ENCODE measurements at regions not wholly inside any gene's neighbourhood (a gene's known extent, or its start where the extent isn't known, plus 50 kb on each side); places are given as distances from the start of the nearest gene placed in this dataset.

DNA sequence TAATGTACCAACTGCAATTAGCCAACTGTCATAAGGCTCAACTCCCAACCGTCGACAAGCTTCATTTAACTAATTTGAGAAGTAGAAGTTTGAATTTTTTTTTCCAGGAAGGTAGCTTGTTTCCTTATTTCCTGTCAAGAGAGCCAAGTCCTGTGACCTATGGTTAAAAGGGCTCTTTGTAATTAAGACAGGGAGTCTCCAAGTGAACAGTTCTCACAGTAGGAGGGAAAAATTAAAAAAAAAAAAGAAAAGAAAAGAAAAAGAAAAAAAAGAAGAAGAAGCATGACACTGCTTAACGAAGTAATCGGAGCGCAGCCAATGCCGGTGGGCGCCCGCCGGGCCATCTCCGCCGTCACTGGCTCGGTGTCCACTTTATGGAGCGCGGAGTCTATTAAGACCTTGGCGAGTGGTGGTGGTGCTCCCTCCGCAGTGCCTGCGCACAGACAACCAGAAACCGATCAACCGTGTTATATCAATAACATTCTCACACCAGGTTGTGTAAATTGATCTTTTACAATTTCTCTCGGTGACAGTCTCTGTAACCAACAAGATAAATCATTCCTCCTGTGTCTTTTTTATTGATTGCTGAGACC lies 197.2 kb upstream of the POU3F3 start:
- no peak for DNase-seq

DNA sequence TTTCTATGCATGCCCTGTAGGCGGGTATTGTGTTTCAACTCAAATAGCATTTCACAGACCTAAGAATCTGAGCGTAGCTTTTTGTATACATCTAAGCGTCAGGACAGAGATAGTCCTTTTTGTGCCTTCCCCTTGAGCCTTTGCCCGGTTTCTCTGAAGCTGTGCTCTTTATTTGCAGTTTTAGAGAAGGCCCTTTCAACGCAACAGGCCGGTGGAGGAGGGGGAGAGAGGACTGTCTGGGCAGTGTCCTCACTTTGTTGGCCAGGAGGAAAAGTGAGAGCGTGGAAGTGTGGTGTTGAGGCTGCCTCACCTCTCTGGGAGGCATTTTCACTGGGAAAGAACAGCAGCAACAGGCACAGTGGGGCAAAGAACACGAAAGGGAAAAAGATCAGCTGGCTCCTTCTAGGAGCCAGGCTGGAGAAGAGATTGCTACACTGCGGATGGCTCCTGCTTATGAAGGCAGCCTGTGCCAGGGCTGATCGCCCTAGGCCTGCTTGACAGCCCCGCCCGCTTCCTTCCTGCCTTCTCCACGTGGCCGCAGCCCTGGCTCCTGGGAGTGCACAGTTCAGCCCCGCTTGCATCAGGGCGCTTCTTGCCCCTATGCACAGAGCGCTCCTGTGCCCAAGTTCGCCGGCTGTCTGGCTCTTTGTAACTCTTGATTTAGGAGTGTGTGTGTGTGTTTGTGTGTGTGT lies 195.6 kb upstream of the POU3F3 start:
- DNase-seq: no peak

DNA sequence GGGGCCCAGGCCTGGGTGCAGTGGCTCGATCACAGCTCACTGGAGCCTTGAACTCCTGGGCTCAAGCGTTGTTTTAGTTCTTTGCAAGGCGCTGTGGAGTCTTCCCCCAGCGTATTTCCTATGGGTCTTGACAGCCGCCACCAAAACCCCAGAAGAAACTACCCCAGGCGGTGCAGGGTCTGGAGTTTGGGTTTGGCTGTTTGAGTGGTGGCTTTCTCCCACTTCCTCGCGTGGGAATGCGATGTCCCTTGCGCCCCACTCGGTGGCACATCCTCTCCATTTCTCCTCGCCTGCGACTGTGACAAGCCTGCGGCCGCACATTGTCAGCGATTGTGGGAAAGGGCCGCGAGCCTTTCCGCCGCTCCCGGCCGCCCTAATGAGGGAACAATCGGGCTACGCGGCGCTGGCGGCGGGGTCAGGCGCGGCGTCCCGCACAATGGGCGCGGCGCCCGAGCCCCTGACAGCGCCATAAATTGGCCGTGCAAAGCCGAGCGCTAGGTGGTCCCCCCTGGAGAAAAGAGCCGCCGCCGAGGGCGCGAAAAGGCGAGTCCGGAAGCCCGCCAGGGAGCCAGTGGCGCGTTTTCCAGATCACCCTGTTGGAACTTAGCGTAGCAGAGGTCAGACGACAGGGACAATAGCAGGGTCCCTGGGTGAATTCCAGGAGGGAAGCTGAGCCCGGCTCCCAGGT lies 194.9 kb upstream of the POU3F3 start:
- DNase-seq: no peak

DNA sequence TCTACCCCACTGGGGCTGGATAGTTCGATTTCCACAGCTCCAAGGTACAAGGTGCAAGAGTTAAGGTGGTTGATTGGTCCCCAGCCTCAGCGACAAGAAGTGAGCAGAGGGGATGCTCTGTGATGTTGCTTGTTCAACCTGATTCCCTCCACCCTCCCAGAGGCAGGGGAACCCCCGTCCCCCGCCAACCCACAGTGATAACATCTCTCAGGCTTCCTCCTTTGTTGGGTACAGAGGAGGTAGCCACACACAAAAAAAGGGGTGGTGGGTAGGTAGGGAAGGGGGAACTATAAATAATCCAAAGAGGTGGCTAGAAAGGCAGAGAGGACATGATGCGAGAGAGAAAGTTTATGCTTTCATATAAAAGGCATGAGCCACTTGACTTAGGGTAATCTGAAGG lies 192.9 kb upstream of the POU3F3 start:
- DNase-seq: no peak

DNA sequence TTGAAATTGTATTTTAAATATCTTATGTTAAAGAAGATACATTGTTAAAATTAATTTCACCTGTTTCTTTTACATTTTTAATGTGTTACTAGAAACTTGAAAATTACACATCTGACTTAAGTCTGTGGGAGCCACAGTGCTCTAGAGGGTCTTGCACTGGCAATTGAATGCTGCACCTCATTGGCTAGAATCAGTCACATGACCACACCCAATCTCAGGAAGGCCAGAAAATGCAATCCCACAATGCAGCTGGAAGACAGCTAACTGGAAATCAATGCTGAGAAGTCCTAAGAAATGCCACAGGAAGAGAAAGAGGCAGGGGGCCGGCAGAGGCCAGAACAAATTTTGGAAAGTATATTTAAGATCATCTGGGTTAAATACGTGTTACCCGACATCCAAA lies 189.2 kb upstream of the POU3F3 start:
- DNase-seq: no peak

DNA sequence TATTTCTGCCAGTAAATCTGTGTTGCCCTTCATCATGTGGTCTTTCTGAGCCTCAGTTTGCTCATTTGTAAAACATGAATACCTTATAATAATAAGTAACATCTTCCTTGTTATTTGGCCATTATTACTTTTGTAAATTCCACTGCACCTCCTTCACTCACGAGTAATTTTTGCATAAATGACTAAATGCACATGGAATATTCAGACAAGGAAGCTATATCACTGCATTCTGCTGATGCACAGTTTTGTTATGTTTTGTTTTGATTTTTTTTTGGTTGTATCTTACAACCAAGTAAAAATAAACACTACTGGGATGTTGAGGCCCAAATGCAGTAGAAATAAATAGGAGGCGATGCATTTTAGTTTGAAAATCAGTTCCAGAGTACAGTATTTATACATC lies 185.3 kb upstream of the POU3F3 start:
- no peak for DNase-seq

DNA sequence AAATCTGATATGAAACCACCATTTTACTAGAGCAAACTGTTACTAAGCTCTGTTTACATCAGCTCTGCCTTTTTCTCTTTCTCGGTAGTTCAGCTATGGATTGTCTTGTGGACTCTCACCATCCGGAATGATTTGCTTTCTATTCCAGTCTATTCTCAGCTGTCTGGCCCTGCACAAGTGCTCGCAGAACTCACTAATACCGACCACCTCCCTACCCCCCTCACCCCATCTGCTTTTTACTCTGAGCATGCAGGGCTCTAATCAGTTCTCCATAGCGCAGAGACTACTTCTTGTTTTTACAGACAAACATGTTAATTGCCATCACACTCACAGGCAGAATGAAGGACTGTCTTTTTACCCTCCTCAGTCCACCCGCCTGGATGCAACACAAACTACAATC lies 180.7 kb upstream of the POU3F3 start:
- DNase-seq: no peak

DNA sequence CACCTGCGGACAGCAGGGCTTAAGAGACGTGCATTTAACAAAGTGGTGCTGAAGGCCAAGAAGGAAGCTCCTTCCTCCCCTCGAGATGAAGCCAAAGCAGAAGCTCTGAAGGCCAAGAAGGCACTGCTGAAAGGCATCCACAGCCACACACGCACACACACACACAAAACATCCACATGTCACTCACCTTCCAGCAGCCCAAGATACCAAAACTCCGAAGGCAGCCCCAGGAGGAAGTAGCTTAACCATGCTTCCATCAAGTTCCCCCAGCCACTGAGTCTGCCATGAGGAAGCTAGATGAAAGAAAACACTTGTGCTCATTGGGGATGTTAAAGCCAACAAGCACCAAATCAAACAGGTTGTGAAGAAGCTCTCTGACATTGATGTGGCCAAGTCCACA lies 175.7 kb upstream of the POU3F3 start:
- DNase-seq: no peak

DNA sequence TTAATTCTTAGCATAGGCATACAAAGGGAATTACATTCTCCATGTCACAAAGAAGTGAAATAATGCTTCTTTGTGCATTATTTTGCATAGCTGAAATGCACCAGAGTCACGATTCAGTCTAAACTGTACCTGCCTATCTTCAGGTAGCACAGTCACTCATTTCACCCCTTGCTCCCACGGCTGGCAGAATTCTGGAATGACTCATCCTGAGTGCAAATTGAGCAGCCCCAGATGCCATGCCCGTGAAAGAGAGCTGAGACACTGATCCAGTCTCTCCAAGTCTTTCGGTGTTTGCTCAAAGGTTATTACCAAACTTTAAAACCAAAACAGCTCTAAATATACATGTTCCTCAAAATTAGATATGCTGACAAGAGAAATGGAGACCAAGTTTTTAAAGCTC lies 168.3 kb upstream of the POU3F3 start:
- DNase-seq: no peak

DNA sequence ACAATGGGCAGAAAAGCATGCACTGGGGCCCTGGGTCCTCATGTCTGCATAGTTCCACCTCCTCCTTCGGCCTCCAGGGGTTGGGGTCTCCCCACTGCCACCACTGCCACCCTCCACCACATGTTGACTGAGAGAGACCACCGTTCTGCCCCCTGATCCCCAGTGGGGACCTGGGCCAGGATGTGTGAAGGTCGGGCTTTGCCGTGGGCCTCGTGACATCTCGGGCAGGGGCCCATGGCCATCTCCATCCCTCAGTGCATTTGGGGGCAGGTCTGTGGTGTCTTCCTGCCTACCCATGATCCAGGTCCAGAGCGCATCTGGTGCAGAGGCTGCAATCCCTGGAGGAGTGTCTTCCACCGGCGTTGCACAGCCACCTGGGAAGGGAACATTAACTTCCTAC lies 166.8 kb upstream of the POU3F3 start:
- no peak for DNase-seq

DNA sequence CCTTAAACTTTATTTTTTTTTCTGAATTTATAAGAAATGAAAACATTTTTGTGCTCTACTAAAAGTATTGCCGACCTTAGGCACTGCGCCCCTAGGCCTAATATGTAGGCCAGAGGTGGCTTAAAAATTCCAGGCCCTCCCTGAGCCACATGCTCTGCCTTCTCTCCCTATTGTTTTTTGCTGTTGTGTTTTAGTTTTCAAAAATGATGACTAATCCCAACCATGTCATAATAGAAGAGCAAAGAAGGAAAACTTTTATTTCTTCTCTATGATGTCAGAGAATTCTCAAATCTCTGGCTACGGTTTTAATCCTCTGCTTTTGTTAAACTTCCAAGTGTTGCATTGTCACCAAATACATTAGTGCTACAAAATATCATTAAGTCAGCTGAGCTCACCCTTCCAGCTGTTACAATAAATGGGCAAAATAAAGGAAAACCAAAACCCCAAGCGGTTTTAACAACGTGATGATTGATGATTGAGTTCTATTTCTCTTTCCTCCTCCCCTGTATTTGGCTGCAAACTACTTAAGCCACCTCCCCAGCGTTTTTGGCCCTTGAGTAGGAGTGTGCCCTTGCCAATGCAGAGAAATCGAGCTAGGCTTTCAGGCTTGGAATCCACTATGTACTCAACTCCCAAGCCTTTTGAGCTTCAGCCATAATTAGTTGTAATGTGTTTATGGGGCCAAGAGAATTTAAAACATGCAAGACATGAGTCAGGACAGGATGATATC lies 163.5 kb upstream of the POU3F3 start:
- no peak for DNase-seq

DNA sequence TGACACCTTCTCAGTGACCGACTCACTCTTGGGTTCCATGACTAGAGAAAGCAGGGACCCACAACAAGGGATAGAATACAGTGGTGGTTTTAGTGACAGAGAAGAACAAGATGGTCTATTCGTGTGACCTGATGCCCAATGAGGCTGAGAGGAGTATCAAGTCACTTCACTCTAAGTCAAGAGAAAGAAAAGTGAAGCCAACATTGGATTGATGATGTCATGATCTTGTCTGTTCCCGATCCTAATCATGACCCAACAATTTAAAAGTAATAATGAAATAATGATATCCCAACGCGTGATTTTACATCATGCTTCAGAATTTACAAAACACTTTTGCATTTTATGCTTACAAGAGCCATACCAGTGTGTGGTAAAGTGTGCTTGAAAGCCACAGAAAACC lies 155.6 kb upstream of the POU3F3 start:
- no peak for DNase-seq

DNA sequence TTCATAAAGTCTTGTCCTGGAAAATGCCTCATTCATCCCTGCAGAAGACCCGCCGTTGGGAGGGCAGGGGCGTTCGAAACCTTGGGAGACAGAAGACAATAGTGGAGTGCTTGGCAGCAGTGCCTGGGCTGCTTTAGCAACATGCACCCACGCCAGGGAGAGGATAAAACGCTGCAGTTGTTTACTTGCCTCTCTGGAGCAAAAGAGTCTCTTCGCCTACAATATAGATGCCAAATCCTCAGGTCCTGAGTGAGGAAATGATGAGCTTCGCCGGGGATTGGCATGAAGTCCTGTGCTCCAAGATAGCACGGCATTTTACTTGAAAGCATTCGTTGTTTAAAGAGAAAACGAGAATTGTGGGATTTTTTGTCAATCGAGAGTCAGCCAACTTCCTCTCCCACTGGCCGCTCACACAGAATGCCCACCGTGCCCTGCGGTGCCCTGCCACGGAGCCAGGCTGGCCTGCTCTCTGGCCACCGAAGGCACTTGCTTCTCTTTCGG lies 152.5 kb upstream of the POU3F3 start:
- DNase-seq: no peak

DNA sequence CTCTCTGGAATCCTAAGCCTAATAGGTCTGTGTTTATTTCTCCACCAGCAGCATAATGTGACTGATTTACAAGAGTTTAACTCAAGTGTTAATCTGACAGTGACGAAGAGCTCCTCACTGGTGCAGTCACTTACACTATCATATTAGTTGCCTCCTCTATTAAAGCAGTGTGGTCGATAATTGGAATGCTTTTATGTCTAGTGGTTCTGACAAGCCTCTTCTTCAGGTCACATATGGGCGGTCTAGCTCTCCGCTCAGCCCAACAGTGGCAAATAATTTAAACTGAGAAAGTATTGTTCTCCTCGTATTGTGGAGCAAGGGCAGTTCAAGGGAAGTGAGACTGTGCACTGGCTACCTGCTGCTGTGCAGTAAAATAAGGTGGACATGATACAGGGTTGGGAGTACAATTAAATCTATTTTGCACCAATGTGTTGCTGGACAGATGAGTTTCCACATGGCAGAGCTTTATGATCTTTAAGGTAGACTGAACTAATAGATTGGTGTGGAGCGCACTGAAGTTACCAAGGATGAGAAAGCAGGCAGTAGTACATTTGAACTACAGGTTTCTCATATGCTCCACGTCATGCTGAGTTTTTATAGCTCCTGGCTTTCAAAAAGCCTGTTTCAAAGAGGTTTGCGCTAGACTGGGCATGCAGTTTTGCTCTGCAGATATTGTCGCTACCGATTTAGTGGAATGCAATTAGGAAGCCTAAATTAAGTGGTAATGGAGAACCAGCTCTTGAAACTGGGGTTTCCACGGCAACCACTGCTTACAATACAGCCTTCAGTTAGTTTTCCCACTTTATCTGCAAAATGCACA lies 151.7 kb upstream of the POU3F3 start:
- DNase-seq: no peak

DNA sequence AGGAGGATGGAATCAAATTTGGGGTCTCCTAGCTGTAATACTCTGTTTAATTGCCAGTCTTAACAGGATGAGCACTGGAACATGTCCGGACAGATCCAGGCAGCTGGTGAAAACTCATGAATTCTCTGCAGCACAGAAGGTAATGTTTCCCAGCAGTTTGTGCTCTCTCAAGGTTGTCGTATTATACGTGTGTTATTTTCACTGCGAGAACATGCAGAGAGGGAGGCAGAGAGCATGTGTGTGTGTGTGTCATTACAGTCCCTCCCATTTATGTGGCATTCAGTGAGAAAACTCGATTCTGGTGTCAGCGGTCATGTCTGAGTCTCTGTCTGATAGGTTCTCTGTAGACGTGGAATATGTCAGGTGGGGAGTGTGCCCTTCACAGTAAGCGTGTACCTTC lies 150.2 kb upstream of the POU3F3 start:
- no peak for DNase-seq

DNA sequence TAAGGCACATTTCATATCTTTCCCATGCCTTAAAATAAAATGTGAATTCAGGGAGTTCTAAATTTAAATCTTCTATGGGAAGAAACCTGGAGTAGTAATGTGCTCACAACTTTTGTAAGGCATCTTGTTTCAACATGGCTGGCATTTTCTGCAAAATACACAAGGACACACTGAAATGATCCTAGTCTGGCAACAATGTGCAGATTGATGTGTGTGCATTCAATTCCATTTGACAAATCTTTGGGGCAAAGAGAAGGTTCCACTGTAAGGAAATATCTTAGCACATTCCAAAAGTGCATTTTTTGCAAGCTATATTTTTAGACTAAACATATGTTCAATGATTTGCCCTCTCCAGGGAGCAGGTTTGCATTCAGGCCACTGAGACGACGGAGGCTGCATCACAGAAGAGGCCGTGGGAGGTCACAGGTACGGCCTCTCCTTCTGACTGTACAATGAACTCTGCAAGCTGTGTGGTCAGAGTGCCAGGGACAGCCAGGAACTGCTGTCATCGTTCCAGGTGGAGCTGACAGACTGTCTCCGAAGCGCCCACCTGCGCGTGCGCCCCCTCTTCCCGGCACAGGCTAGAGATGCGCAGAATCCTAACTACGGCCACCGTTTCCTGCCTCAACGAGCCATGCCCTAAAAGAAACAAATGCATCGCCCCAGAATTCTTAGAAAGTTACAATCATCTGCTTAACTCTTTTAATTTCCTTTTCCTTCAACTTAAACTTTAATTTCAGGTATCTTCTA lies 149.2 kb upstream of the POU3F3 start:
- no peak for DNase-seq

DNA sequence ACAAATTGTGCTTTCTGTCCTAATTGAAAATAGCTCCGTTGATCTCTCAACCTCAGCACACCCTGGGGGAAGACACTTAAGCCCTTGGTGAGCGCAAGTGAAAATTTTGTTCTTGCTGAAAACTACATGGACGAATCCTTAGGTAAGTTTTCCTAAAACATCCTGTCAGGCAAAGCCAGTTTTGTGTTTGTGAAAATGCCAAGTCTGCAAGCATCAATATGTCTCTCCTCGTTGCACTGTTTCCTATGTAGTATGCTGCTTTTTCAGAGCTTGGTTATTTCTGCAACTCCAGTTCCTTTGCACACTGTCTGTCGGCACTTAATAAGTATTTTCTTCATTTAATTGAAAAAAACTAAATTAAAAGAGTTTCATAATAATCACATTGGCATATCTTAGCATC lies 146.9 kb upstream of the POU3F3 start:
- DNase-seq: no peak

DNA sequence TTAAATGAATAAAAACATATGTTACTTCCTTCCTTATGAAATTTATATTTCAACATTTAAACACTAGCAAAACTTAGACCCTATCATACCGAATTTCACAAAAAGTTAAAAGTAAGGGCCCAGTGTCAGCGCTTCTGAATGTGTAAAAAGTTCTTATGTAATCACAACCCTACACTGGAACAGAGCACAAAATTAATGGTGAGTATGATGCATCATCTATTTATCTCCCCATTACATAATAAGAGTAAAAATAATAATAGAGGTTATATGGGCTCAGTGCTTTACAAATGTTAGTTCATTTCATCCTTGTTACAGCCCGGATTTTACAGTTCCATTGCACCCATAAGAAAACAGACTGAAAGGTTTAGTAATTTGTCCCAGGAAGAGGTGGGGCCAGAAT lies 144.9 kb upstream of the POU3F3 start:
- DNase-seq: no peak

DNA sequence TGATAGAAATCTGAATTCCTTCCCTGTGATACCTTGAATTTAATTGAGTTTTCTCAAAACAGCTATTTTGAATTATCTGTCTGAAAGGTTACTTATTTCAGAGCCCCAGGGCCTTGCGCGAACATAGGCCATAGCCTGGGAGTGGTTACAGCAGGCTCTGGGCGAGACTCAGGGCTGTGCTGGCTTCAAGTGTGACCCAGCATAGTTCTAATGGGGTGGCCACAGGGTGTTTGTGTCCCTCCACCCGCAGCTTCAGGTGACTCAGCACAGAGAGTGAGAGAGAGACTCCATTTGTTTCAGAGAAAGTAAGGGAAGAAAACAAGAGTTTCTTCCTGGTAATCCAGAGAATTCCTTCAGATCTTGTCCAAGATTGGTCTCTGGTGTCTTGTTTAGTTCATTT lies 137.9 kb upstream of the POU3F3 start:
- no peak for DNase-seq

DNA sequence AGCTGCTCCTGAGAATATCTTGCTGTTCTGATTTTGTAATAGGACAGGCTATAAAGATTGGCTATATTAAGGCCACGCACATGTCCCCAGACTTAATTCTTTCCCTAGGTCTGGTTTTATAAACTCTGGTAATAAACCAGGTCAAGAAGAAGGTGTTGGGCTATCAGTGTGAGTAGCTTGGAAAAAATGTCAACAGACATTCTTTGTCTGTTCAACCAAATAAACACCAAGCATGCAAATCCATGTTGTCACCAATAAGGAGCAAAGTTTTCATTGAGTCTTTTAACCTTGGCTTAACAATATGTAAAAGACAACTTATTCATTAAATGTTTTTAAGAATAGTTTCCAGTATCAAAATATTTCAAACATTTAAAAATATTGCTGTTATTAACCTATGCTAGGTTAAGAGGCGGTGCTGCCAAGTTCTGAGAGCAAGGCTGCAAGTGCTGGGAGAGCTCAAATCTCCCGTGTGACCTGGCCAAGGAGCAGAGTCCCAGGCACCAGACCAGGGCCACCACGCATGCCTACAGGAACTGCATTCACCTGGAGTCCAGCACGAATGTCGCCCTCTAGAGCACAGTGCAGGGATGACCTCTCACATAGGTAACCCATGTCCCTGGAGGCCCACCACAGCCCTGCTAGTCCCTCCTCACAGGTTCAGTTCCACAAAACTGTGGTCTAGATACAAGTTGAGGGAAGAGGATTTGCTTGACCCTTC lies 120.5 kb upstream of the POU3F3 start:
- no peak for DNase-seq

DNA sequence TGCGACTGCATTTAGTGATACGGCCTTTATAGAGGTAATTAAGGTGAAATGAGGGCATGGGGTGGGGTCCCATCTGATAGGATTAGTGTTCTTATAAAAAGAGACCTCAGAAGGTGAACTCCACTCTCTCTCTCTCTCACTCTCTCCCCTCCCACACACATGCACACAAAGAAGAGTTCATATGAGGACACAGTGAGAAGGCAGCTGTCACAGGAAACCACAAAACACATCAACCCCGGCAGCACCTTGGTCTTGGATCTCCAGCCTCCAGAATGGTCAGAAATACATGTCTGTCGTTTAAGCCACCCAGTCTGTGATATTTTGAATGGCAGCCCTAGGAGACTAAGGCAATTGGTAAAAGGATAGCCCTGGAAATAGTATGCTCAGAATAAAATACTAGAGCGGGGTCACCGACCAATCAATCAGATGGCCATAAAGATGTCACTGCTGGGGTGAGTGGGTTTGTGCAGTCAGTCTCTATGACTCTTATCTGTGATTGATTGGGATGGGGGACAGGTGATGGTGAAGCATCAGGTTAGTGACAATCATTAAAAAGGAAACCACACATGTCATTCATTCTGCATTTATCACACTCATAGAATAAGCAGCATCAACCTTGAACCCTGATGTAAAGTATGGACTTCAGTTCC lies 118.9 kb upstream of the POU3F3 start:
- DNase-seq: no peak

Measured in T1000 (cell line).